IMR-90 (cell line): ENCODE measurements at regions not wholly inside any gene's neighbourhood (a gene's known extent, or its start where the extent isn't known, plus 50 kb on each side); places are given as distances from the start of the nearest gene placed in this dataset.

Experiments
- MXI1 ChIP-seq: IDR thresholded peaks from 2 replicates; pipeline ENCODE4 v1.6.1; 2012; ENCODE audit warnings: low read depth, mild to moderate bottlenecking, low read length, moderate library complexity, borderline replicate concordance
- POLR2A ChIP-seq: IDR thresholded peaks from 2 replicates; pipeline ENCODE4 v1.6.1; 2012; ENCODE audit warnings: mild to moderate bottlenecking, low read depth, low read length

GRCh38 chr17:77730376-77730775 is 228.1 kb upstream of the TNRC6C start:
- no peak for TF ChIP-seq POLR2A
- TF ChIP-seq MXI1, result no peak
